GM23338 (cell line): ENCODE measurements at regions not wholly inside any gene's neighbourhood (a gene's known extent, or its start where the extent isn't known, plus 50 kb on each side); places are given as distances from the start of the nearest gene placed in this dataset.

Experiments used
- ATAC-seq: fragments of 200-7000 bp; cut with Tn5 transposase; 3 replicates; pipeline ENCODE4 v1.9.1; 2020
- DNase-seq: peaks from one replicate; pipeline ENCODE4 v3.0.0-alpha.2; 2015; ENCODE audit warnings: low spot score
- H2AFZ ChIP-seq: fragments of 200-600 bp; sonication (generic); 2 replicates; pipeline ENCODE4 v1.8.0; 2016; ENCODE audit warnings: antibody characterized with exemption, mild to moderate bottlenecking, moderate library complexity
- H3F3A ChIP-seq: fragments of 200-600 bp; sonication (generic); replicated peaks from 2 replicates; pipeline ENCODE4 v1.8.0; 2017; ENCODE audit warnings: antibody characterized with exemption, mixed run types, low read depth
- H3K27ac ChIP-seq: fragments of 200-600 bp; sonication (generic); 2 replicates; pipeline ENCODE4 v1.6.1; 2016; ENCODE audit warnings: low read depth
- H3K27me3 ChIP-seq: fragments of 200-600 bp; sonication (generic); 2 replicates; pipeline ENCODE4 v1.8.0; 2016; ENCODE audit warnings: mild to moderate bottlenecking, mixed run types, moderate library complexity; ENCODE audit not compliant: insufficient read depth
- H3K36me3 ChIP-seq: fragments of 200-600 bp; sonication (generic); 2 replicates; pipeline ENCODE4 v1.8.0; 2016; ENCODE audit warnings: mild to moderate bottlenecking; ENCODE audit not compliant: insufficient read depth
- H3K4me1 ChIP-seq: fragments of 200-600 bp; sonication (generic); 2 replicates; pipeline ENCODE4 v1.8.0; 2016; ENCODE audit warnings: mild to moderate bottlenecking, moderate library complexity; ENCODE audit not compliant: insufficient read depth
- H3K4me2 ChIP-seq: fragments of 200-600 bp; sonication (generic); 2 replicates; pipeline ENCODE4 v1.7.1; 2017; ENCODE audit warnings: mixed run types
- H3K4me3 ChIP-seq: fragments of 200-600 bp; sonication (generic); 2 replicates; pipeline ENCODE4 v1.6.1; 2016; ENCODE audit warnings: mixed run types
- H3K79me2 ChIP-seq: fragments of 200-600 bp; sonication (generic); replicated peaks from 2 replicates; pipeline ENCODE4 v1.8.0; 2017; ENCODE audit warnings: mild to moderate bottlenecking; ENCODE audit not compliant: insufficient read depth
- H3K9me2 ChIP-seq: fragments of 200-600 bp; sonication (generic); 2 replicates; pipeline ENCODE4 v1.8.0; 2017; ENCODE audit not compliant: insufficient read depth
- H4K20me1 ChIP-seq: fragments of 200-600 bp; sonication (generic); replicated peaks from 2 replicates; pipeline ENCODE4 v1.8.0; 2017; ENCODE audit warnings: mild to moderate bottlenecking; ENCODE audit not compliant: insufficient read depth
- H3K27ac Mint-ChIP-seq: 2 replicates; pipeline ENCODE4 v1.8.0; 2020; ENCODE audit warnings: inconsistent platforms, mild to moderate bottlenecking, moderate library complexity, mixed read lengths
- H3K27me3 Mint-ChIP-seq: 3 replicates; pipeline ENCODE4 v1.8.0; 2022; ENCODE audit warnings: low read depth, mild to moderate bottlenecking, moderate library complexity, mixed read lengths, inconsistent platforms; ENCODE audit not compliant: insufficient read depth, poor library complexity
- H3K36me3 Mint-ChIP-seq: 3 replicates; pipeline ENCODE4 v1.8.0; 2021; ENCODE audit warnings: low read depth, mild to moderate bottlenecking, inconsistent platforms, moderate library complexity, mixed read lengths
- H3K4me1 Mint-ChIP-seq: 3 replicates; pipeline ENCODE4 v1.8.0; 2020; ENCODE audit warnings: mild to moderate bottlenecking, inconsistent platforms, mixed read lengths
- H3K4me3 Mint-ChIP-seq: 3 replicates; pipeline ENCODE4 v1.8.0; 2021; ENCODE audit warnings: moderate library complexity, mild to moderate bottlenecking, inconsistent platforms, mixed read lengths
- H3K9me3 Mint-ChIP-seq: 3 replicates; pipeline ENCODE4 v1.8.0; 2020; ENCODE audit warnings: moderate library complexity, mild to moderate bottlenecking, inconsistent platforms, mixed read lengths
- CTCF ChIP-seq, 2 experiments: fragments of 200-600 bp in 1 of 2; sonication (generic) in 1 of 2; conservative IDR thresholded peaks; 2 replicates each; pipeline versions ENCODE4 v1.5.1 to v1.6.1; 2016 to 2017; ENCODE audit warnings: antibody characterized with exemption in 2 of 2, low read depth in 2 of 2, mild to moderate bottlenecking in 2 of 2, moderate library complexity in 1 of 2
- ETS1 ChIP-seq: IDR thresholded peaks from 2 replicates; pipeline ENCODE4 v1.6.1; 2016; ENCODE audit warnings: antibody characterized with exemption
- EZH2phosphoT487 ChIP-seq: fragments of 200-600 bp; sonication (generic); IDR thresholded peaks from one replicate; pipeline ENCODE4 v1.8.1; 2018; ENCODE audit warnings: antibody characterized with exemption; ENCODE audit not compliant: unreplicated experiment
- JUNB ChIP-seq: IDR thresholded peaks from one replicate; pipeline ENCODE4 v1.6.1; 2016; ENCODE audit warnings: antibody characterized with exemption; ENCODE audit not compliant: unreplicated experiment
- NANOG ChIP-seq: IDR thresholded peaks from 2 replicates; pipeline ENCODE4 v1.6.1; 2016; ENCODE audit warnings: antibody characterized with exemption, borderline replicate concordance
- POLR2AphosphoS5 ChIP-seq: IDR thresholded peaks from 2 replicates; pipeline ENCODE4 v1.6.1; 2016; ENCODE audit warnings: antibody characterized with exemption, low read depth
- REST ChIP-seq: IDR thresholded peaks from one replicate; pipeline ENCODE4 v1.6.1; 2018; ENCODE audit warnings: antibody characterized with exemption; ENCODE audit not compliant: unreplicated experiment
- STAT1 ChIP-seq: IDR thresholded peaks from one replicate; pipeline ENCODE4 v1.6.1; 2016; ENCODE audit warnings: antibody characterized with exemption; ENCODE audit not compliant: unreplicated experiment
- ZNF114 ChIP-seq: fragments of 250-450 bp; sonication (Bioruptor Pico); IDR thresholded peaks from 2 replicates; pipeline ENCODE4 v1.5.0; 2020; ENCODE audit warnings: mild to moderate bottlenecking, moderate library complexity
- ZNF331 ChIP-seq: fragments of 250-450 bp; sonication (Bioruptor Pico); IDR thresholded peaks from 2 replicates; pipeline ENCODE4 v1.5.0; 2020; ENCODE audit warnings: low read depth, mild to moderate bottlenecking, moderate library complexity

GRCh38 chr11:27193434-27194225 is 153.0 kb downstream of the BBOX1 start (continued):
- TF ChIP-seq JUNB (no peak), CTCF (conservative IDR thresholded peaks at IDR 0.05; ENCODE audit: low read depth in 2 of 2) (no peak)

- H3K27me3 ChIP-seq: no peaks in the 10 kb centered on the region
- H2AFZ ChIP-seq: no peak overlapping the region
- no peaks in the 10 kb centered on the region for H3K4me1 ChIP-seq
- no peaks in the 10 kb centered on the region for H3K36me3 Mint-ChIP-seq
- ATAC-seq: no peak
- no peak overlapping the region for H3K27ac ChIP-seq
- H3K9me2 ChIP-seq: no peaks in the 10 kb centered on the region
- no peaks in the 10 kb centered on the region for H3K27me3 Mint-ChIP-seq
- TF ChIP-seq ZNF331 (no peak), CTCF (conservative IDR thresholded peaks at IDR 0.05; ENCODE audit: low read depth in 2 of 2) (no peak), EZH2phosphoT487 (no peak), NANOG (no peak), REST (no peak), POLR2AphosphoS5 (no peak), ZNF114 (CRISPR knock-in tag) (no peak), ETS1 (no peak), STAT1 (no peak)
- no peak for DNase-seq
- no peak overlapping the region for H3K27ac Mint-ChIP-seq
- no peaks in the 10 kb centered on the region for H4K20me1 ChIP-seq
- H3K79me2 ChIP-seq: no peaks in the 10 kb centered on the region
- H3K4me2 ChIP-seq: no peak overlapping the region
- no peak overlapping the region for H3K4me3 Mint-ChIP-seq
- H3K4me3 ChIP-seq: no peak overlapping the region
- H3K4me1 Mint-ChIP-seq: no peaks in the 10 kb centered on the region
- H3K36me3 ChIP-seq: no peaks in the 10 kb centered on the region
- no peaks in the 10 kb centered on the region for H3F3A ChIP-seq
- no peaks in the 10 kb centered on the region; the same call in 2 of the 3 replicates for H3K9me3 Mint-ChIP-seq
These were observed 151.6 kb downstream of the BBOX1 start for GRCh38 chr11:27192184-27192583.
